ENCODE measurements at regions not wholly inside any gene's neighbourhood (a gene's known extent, or its start where the extent isn't known, plus 50 kb on each side); places are given as distances from the start of the nearest gene placed in this dataset.
A peak's percentile ranks its signal among the peaks of the same experiment; 100 is the strongest.

GRCh38 chr5:100659080-100659795 is 124.1 kb downstream of the FAM174A start:
- TF ChIP-seq CTCF (IDR thresholded peaks at IDR 0.05), result no peak

GRCh38 chr5:100664140-100664539 is 129.0 kb downstream of the FAM174A start:
- Histone ChIP-seq H3K27me3 (ENCODE audit: control insufficient read depth in 1 of 2, insufficient read depth in 2 of 2, low read length in 2 of 2) (no peaks in the 10 kb centered on the region), H3K9me3 (ENCODE audit: control insufficient read depth in 1 of 2, insufficient read depth in 1 of 2, low read length in 2 of 2) (no peaks in the 10 kb centered on the region), H3K36me3 (ENCODE audit: insufficient read depth, low read length) (no peaks in the 10 kb centered on the region), H3K27ac (ENCODE audit: low read depth in 1 of 2, low read length in 2 of 2) (no peak overlapping the region), H3K4me3 (ENCODE audit: low read length) (no peak overlapping the region), H3K4me1 (ENCODE audit: insufficient read depth, low read length) (peaks cover 3% of the 10 kb centered on the region)
- H3K27ac Mint-ChIP-seq, result no peak overlapping the region
- ChIA-PET POLR2A (no interaction called here), CTCF (no interaction called here)
- intact Hi-C loops (cut with DNase I, micrococcal nuclease), result no loop called here
- ATAC-seq (ENCODE audit: poor library complexity) (no peak), DNase-seq (no peak)
- H3K27me3 Mint-ChIP-seq, result no peaks in the 10 kb centered on the region
- no peak for TF ChIP-seq CTCF (IDR thresholded peaks at IDR 0.05)
- peaks cover 10% of the 10 kb centered on the region for H3K4me1 Mint-ChIP-seq (ENCODE audit: low read depth)
- no peak overlapping the region for H3K4me3 Mint-ChIP-seq
- H3K9me3 Mint-ChIP-seq, result no peaks in the 10 kb centered on the region
- H3K36me3 Mint-ChIP-seq (ENCODE audit: low read depth), result no peaks in the 10 kb centered on the region

More at GRCh38 chr5:100659080-100659795, 124.1 kb downstream of the FAM174A start:
- ChIA-PET POLR2A (no interaction called here), CTCF (no interaction called here)
- Histone ChIP-seq H3K27me3 (ENCODE audit: control insufficient read depth in 1 of 2, insufficient read depth in 2 of 2, low read length in 2 of 2) (no peaks in the 10 kb centered on the region), H3K4me1 (ENCODE audit: insufficient read depth, low read length) (no peaks in the 10 kb centered on the region), H3K9me3 (ENCODE audit: control insufficient read depth in 1 of 2, insufficient read depth in 1 of 2, low read length in 2 of 2) (peaks cover 0 to 4% of the 10 kb centered on the region in 2 experiments), H3K27ac (ENCODE audit: low read depth in 1 of 2, low read length in 2 of 2) (no peak overlapping the region), H3K36me3 (ENCODE audit: insufficient read depth, low read length) (no peaks in the 10 kb centered on the region), H3K4me3 (ENCODE audit: low read length) (no peak overlapping the region)
- ATAC-seq (ENCODE audit: poor library complexity) (no peak), DNase-seq (no peak)
- H3K4me1 Mint-ChIP-seq (ENCODE audit: low read depth), result no peaks in the 10 kb centered on the region
- H3K27ac Mint-ChIP-seq, result no peak overlapping the region
- H3K27me3 Mint-ChIP-seq, result no peaks in the 10 kb centered on the region
- intact Hi-C loops (cut with DNase I, micrococcal nuclease), result no loop called here
- no peaks in the 10 kb centered on the region for H3K9me3 Mint-ChIP-seq
- H3K4me3 Mint-ChIP-seq, result no peak overlapping the region
- no peaks in the 10 kb centered on the region for H3K36me3 Mint-ChIP-seq (ENCODE audit: low read depth)

GRCh38 chr5:100667161-100667630 is 132.0 kb downstream of the FAM174A start:
- no peaks in the 10 kb centered on the region for H3K27me3 Mint-ChIP-seq
- Histone ChIP-seq H3K36me3 (ENCODE audit: insufficient read depth, low read length) (no peaks in the 10 kb centered on the region), H3K9me3 (ENCODE audit: control insufficient read depth in 1 of 2, insufficient read depth in 1 of 2, low read length in 2 of 2) (no peaks in the 10 kb centered on the region), H3K4me1 (ENCODE audit: insufficient read depth, low read length) (peaks cover 3% of the 10 kb centered on the region), H3K27me3 (ENCODE audit: control insufficient read depth in 1 of 2, insufficient read depth in 2 of 2, low read length in 2 of 2) (no peaks in the 10 kb centered on the region), H3K27ac (ENCODE audit: low read depth in 1 of 2, low read length in 2 of 2) (no peak overlapping the region), H3K4me3 (ENCODE audit: low read length) (no peak overlapping the region)
- peak in 3 of 14 experiments; percentile 56 to 82 (median 57) for DNase-seq
- peak; percentile 73 for ATAC-seq (ENCODE audit: poor library complexity)
- H3K27ac Mint-ChIP-seq, result no peak overlapping the region
- TF ChIP-seq CTCF (IDR thresholded peaks at IDR 0.05), result no peak
- no peak overlapping the region for H3K4me3 Mint-ChIP-seq
- ChIA-PET POLR2A (interaction anchor here (2.2 kb wide), 1 partner anchor 234 kb away, joined by 11 read pairs; no protein-coding TSS in a partner anchor), CTCF (no interaction called here)
- H3K9me3 Mint-ChIP-seq, result peaks cover 3% of the 10 kb centered on the region
- no peaks in the 10 kb centered on the region for H3K36me3 Mint-ChIP-seq (ENCODE audit: low read depth)
- intact Hi-C loops (cut with DNase I, micrococcal nuclease), result no loop called here
- peaks cover 10% of the 10 kb centered on the region for H3K4me1 Mint-ChIP-seq (ENCODE audit: low read depth)
